ENCODE measurements at regions not wholly inside any gene's neighbourhood (a gene's known extent, or its start where the extent isn't known, plus 50 kb on each side); places are given as distances from the start of the nearest gene placed in this dataset.
A peak's percentile ranks its signal among the peaks of the same experiment; 100 is the strongest.

- Mint-ChIP-seq H3K9me3 (no peaks in the 10 kb centered on the region), H3K4me3 (no peak overlapping the region), H3K36me3 (ENCODE audit: low read depth) (no peaks in the 10 kb centered on the region; the same call in 2 of the 3 replicates), H3K4me1 (peaks cover 18% of the 10 kb centered on the region), H3K27ac (peak overlapping the region; percentile 91), H3K27me3 (ENCODE audit: insufficient read depth, low read depth, poor library complexity) (no peaks in the 10 kb centered on the region)
- DNase-seq (ENCODE audit: low spot score) (peak; percentile 54), ATAC-seq (peak; percentile 86)
- no peaks in the 10 kb centered on the region for H3F3A ChIP-seq (replicated peaks; ENCODE audit: low read depth)
- H3K79me2 ChIP-seq (replicated peaks; ENCODE audit: insufficient read depth), result no peaks in the 10 kb centered on the region
- no peaks in the 10 kb centered on the region for H3K36me3 ChIP-seq (ENCODE audit: insufficient read depth)
- TF ChIP-seq JUNB (IDR thresholded peaks at IDR 0.05; ENCODE audit: unreplicated experiment) (no peak), CTCF (conservative IDR thresholded peaks at IDR 0.05; ENCODE audit: low read depth in 2 of 2) (no peak), POLR2AphosphoS5 (IDR thresholded peaks at IDR 0.05; ENCODE audit: low read depth) (no peak), ETS1 (IDR thresholded peaks at IDR 0.05) (no peak), REST (IDR thresholded peaks at IDR 0.05; ENCODE audit: unreplicated experiment) (no peak), ZNF114 (CRISPR knock-in tag; IDR thresholded peaks at IDR 0.05) (no peak), ZNF462 (CRISPR knock-in tag; IDR thresholded peaks at IDR 0.05) (no peak), NANOG (IDR thresholded peaks at IDR 0.05; ENCODE audit: borderline replicate concordance) (no peak), STAT1 (IDR thresholded peaks at IDR 0.05; ENCODE audit: unreplicated experiment) (no peak), CREB1 (CRISPR knock-in tag; IDR thresholded peaks at IDR 0.05; ENCODE audit: low read depth) (no peak), EZH2 (IDR thresholded peaks at IDR 0.05; ENCODE audit: low read depth, unreplicated experiment) (no peak), ZNF331 (CRISPR knock-in tag; IDR thresholded peaks at IDR 0.05; ENCODE audit: low read depth) (no peak), EZH2phosphoT487 (IDR thresholded peaks at IDR 0.05; ENCODE audit: unreplicated experiment) (no peak)
- H3K4me3 ChIP-seq, result no peak overlapping the region
- H4K20me1 ChIP-seq (replicated peaks; ENCODE audit: insufficient read depth), result no peaks in the 10 kb centered on the region
- no peaks in the 10 kb centered on the region; the same call in 1 of the 2 replicates for H3K9me2 ChIP-seq (ENCODE audit: insufficient read depth)
- peak overlapping the region; percentile 24; the same call in 1 of the 2 replicates for H3K27ac ChIP-seq (ENCODE audit: low read depth)
- H3K27me3 ChIP-seq (ENCODE audit: insufficient read depth), result no peaks in the 10 kb centered on the region
- H2AFZ ChIP-seq, result peak overlapping the region; percentile 93
- peaks cover 11% of the 10 kb centered on the region; the same call in 1 of the 2 replicates for H3K4me1 ChIP-seq (ENCODE audit: insufficient read depth)
- H3K4me2 ChIP-seq, result no peak overlapping the region
Observed at GRCh38 chr20:7214081-7214740, 446.7 kb downstream of the BMP2 start.

Data from GM23338 (cell line).